ENCODE measurements at regions not wholly inside any gene's neighbourhood (a gene's known extent, or its start where the extent isn't known, plus 50 kb on each side); places are given as distances from the start of the nearest gene placed in this dataset.

DNA sequence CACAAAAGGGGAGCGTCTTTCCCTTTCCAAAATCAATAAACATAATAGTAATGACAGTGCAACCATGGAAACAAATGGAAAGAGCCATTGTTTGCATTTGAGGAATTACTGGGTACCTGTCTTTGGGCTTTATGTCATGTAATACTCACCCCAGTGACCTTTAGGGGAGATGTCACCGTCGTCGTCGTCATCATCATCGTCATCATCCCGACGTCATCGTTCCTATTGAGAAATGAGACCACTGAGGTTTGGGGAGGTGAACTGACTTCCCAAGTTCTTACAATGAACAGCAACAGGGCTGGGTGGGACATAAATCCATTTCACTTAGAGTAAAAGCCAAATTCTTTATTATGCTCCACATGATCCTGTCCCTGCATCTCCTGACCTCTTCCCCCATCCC lies 168.9 kb upstream of the KAZN start:
- TF ChIP-seq SRF (IDR thresholded peaks at IDR 0.05; ENCODE audit: low read depth, low read length) (no peak), ZNF224 (CRISPR knock-in tag; IDR thresholded peaks at IDR 0.05) (no peak), RFXAP (CRISPR knock-in tag; IDR thresholded peaks at IDR 0.05; ENCODE audit: borderline replicate concordance) (no peak), NCOA1 (CRISPR knock-in tag; IDR thresholded peaks at IDR 0.05) (no peak)
- TF ChIP-seq, protein P1, sequence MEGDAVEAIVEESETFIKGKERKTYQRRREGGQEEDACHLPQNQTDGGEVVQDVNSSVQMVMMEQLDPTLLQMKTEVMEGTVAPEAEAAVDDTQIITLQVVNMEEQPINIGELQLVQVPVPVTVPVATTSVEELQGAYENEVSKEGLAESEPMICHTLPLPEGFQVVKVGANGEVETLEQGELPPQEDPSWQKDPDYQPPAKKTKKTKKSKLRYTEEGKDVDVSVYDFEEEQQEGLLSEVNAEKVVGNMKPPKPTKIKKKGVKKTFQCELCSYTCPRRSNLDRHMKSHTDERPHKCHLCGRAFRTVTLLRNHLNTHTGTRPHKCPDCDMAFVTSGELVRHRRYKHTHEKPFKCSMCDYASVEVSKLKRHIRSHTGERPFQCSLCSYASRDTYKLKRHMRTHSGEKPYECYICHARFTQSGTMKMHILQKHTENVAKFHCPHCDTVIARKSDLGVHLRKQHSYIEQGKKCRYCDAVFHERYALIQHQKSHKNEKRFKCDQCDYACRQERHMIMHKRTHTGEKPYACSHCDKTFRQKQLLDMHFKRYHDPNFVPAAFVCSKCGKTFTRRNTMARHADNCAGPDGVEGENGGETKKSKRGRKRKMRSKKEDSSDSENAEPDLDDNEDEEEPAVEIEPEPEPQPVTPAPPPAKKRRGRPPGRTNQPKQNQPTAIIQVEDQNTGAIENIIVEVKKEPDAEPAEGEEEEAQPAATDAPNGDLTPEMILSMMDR (CRISPR knock-in tag; IDR thresholded peaks at IDR 0.05) = no peak
